Calu3 (cell line): ENCODE measurements at regions not wholly inside any gene's neighbourhood (a gene's known extent, or its start where the extent isn't known, plus 50 kb on each side); places are given as distances from the start of the nearest gene placed in this dataset.

Experiments used
- BruUV-seq: library from RNA; stranded (reverse); fragments of 400-500 nt; replicated peaks from 2 replicates; lab custom pipeline; 2021; lab: Mats Ljungman, UMichigan
- CTCF ChIA-PET: fragments of 300-600 bp; sonication (Branson Sonifier 250); formaldehyde crosslinking; loops from one replicate; lab custom pipeline; 2022; ENCODE audit warnings: antibody characterized with exemption; lab: Charles Lee
- DNase-seq: peaks from one replicate; pipeline ENCODE4 v3.0.0; 2022
- H3K27ac Mint-ChIP-seq: one replicate; pipeline ENCODE4 v1.8.0; 2022; ENCODE audit warnings: mixed read lengths; ENCODE audit not compliant: unreplicated experiment
- H3K27me3 Mint-ChIP-seq: one replicate; pipeline ENCODE4 v1.8.0; 2022; ENCODE audit warnings: mixed read lengths; ENCODE audit not compliant: unreplicated experiment
- H3K36me3 Mint-ChIP-seq: one replicate; pipeline ENCODE4 v1.8.0; 2022; ENCODE audit warnings: mild to moderate bottlenecking, moderate library complexity, mixed read lengths; ENCODE audit not compliant: insufficient read depth, unreplicated experiment
- H3K4me1 Mint-ChIP-seq: one replicate; pipeline ENCODE4 v1.8.0; 2022; ENCODE audit warnings: mild to moderate bottlenecking, low read depth, mixed read lengths; ENCODE audit not compliant: unreplicated experiment
- H3K4me3 Mint-ChIP-seq: one replicate; pipeline ENCODE4 v1.8.0; 2022; ENCODE audit warnings: mild to moderate bottlenecking, low read depth, moderate library complexity, mixed read lengths; ENCODE audit not compliant: unreplicated experiment
- H3K9me3 Mint-ChIP-seq: one replicate; pipeline ENCODE4 v1.8.0; 2022; ENCODE audit warnings: low read depth, mixed read lengths; ENCODE audit not compliant: unreplicated experiment
- intact Hi-C: fragments of 100-400 bp; cut with micrococcal nuclease; formaldehyde crosslinking; loops from one replicate; pipeline ENCODE4 v1.10.0; 2022; ENCODE audit not compliant: unreplicated experiment
- TF ChIP-seq, protein P1 (sequence below): fragments of 200-600 bp; IDR thresholded peaks from one replicate; pipeline ENCODE4 v1.8.0; 2022; ENCODE audit warnings: antibody characterized with exemption; ENCODE audit not compliant: unreplicated experiment

DNA sequence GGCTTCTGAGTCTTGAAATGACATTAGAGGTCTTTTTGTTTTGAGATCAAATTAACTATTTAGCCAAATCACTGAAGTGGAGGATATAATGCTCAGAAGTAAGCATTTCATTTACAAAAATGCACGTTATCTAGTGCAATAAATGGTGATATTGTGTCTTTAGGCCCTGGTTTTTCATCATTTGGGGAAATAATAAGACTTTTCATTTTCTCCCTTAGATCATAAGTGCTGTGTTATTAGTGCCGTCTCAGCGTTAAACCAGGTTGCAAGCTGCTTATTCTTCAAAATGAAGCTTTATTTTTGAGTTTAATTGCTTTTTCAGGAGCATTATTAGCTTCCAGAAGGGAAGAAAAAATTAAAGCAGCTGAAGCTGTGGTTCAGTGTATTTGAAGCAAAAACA, 1416.8 kb upstream of the GOT2 start:
- no peaks in the 10 kb centered on the region for H3K4me1 Mint-ChIP-seq
- no peak overlapping the region for H3K27ac Mint-ChIP-seq
- H3K9me3 Mint-ChIP-seq = peaks cover 19% of the 10 kb centered on the region
- intact Hi-C loops = no loop called here
- no peak for DNase-seq
- BruUV-seq = no TSS peak
- no peaks in the 10 kb centered on the region for H3K27me3 Mint-ChIP-seq
- CTCF ChIA-PET = no interaction called here
- TF ChIP-seq, protein P1, sequence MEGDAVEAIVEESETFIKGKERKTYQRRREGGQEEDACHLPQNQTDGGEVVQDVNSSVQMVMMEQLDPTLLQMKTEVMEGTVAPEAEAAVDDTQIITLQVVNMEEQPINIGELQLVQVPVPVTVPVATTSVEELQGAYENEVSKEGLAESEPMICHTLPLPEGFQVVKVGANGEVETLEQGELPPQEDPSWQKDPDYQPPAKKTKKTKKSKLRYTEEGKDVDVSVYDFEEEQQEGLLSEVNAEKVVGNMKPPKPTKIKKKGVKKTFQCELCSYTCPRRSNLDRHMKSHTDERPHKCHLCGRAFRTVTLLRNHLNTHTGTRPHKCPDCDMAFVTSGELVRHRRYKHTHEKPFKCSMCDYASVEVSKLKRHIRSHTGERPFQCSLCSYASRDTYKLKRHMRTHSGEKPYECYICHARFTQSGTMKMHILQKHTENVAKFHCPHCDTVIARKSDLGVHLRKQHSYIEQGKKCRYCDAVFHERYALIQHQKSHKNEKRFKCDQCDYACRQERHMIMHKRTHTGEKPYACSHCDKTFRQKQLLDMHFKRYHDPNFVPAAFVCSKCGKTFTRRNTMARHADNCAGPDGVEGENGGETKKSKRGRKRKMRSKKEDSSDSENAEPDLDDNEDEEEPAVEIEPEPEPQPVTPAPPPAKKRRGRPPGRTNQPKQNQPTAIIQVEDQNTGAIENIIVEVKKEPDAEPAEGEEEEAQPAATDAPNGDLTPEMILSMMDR = no peak
- H3K4me3 Mint-ChIP-seq = no peak overlapping the region
- H3K36me3 Mint-ChIP-seq = no peaks in the 10 kb centered on the region

DNA sequence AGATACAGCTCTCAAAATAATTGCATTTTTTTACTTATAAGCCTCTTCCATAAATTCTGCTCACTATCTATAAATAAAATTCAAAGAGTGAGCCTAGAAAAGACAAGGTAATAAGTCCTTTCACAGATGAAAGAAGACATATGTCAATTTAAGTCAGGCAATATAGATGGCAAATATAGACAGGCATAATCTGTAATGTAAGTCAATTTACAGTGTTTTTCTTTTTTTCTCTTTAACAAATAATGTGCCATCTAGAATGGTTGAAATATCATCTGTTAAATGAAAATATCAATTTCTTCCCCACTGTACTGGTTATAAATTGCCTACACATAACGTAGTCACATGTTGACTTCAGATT, 1409.2 kb upstream of the GOT2 start:
- H3K27me3 Mint-ChIP-seq = no peaks in the 10 kb centered on the region
- H3K4me3 Mint-ChIP-seq = no peak overlapping the region
- TF ChIP-seq, protein P1 = no peak
- H3K4me1 Mint-ChIP-seq = no peaks in the 10 kb centered on the region
- no peak for DNase-seq
- peaks cover 18% of the 10 kb centered on the region for H3K9me3 Mint-ChIP-seq
- CTCF ChIA-PET = no interaction called here
- H3K27ac Mint-ChIP-seq = no peak overlapping the region
- intact Hi-C loops = no loop called here
- H3K36me3 Mint-ChIP-seq = no peaks in the 10 kb centered on the region
- BruUV-seq = no TSS peak

DNA sequence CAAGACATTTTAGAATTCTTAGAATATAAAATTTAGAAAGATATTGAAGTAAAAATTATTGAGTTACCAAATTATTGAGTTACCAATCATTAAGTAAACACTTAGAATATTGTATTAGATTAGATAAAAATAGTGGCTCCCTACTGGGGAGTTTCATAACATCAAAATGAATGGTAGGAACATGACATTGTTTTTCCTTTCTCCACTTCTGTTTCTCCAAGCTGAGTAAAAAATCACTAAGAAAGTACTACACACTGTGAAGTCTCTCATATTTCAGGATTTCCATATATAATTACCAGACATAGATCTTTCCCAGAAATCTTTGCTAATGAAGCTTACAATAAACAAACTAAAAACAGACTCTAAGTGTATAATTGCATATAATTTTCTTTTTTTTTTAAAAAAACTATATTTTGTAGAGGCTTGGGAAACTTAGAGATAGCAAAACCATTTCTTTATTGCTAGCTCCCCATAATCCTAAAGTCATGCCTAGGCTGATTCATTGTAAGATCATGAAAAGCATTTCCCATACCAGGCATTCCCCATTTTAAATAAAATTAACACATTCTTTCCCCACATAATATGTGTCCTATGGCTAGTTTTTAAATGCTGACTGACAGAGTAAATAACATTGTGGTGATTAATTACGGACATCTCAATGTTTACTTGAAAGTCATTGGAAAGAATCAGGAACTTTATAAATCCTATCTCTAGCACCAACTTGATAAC, 1408.7 kb upstream of the GOT2 start:
- H3K27me3 Mint-ChIP-seq = no peaks in the 10 kb centered on the region
- CTCF ChIA-PET = no interaction called here
- H3K36me3 Mint-ChIP-seq = no peaks in the 10 kb centered on the region
- no peak overlapping the region for H3K4me3 Mint-ChIP-seq
- no peaks in the 10 kb centered on the region for H3K4me1 Mint-ChIP-seq
- BruUV-seq = no TSS peak
- H3K27ac Mint-ChIP-seq = no peak overlapping the region
- TF ChIP-seq, protein P1 = no peak
- DNase-seq = no peak
- intact Hi-C loops = no loop called here
- peaks cover 21% of the 10 kb centered on the region for H3K9me3 Mint-ChIP-seq

DNA sequence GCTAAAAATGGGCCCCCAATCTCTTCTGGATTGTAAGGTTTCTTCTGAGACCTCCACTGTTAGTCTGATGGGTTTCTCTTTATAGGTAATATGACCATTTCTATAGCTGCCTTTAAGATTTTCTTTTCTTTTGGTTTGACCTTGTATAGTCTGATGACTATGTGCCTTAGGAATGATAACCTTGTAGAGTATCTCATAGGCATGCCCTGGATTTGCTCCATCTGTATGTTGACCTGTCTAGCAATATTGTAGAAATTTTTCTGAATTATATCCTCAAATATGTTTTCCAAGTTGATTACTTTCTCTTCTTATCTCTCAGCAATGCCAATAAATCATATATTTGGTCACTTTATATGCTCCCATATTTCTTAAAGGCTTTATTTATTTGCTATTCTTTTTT, 1403.8 kb upstream of the GOT2 start:
- Mint-ChIP-seq H3K36me3 (no peaks in the 10 kb centered on the region), H3K9me3 (peaks cover 26% of the 10 kb centered on the region), H3K4me3 (no peak overlapping the region), H3K27ac (no peak overlapping the region), H3K27me3 (no peaks in the 10 kb centered on the region), H3K4me1 (no peaks in the 10 kb centered on the region)
- TF ChIP-seq, protein P1 = no peak
- intact Hi-C loops = no loop called here
- DNase-seq = no peak
- no TSS peak for BruUV-seq
- CTCF ChIA-PET = no interaction called here
